ENCODE measurements at regions not wholly inside any gene's neighbourhood (a gene's known extent, or its start where the extent isn't known, plus 50 kb on each side); places are given as distances from the start of the nearest gene placed in this dataset.

- H3K36me3 ChIP-seq: no peaks in the 10 kb centered on the region
- TF ChIP-seq CTCF (IDR thresholded peaks at IDR 0.05): no peak
- no peak overlapping the region for H3K4me3 ChIP-seq (ENCODE audit: low read depth in 1 of 2, low read length in 1 of 2)
- H3K27me3 ChIP-seq: peaks cover 8% of the 10 kb centered on the region
- no peak overlapping the region for H3K27ac ChIP-seq
- H3K9me3 ChIP-seq: no peaks in the 10 kb centered on the region
- no peaks in the 10 kb centered on the region for H3K4me1 ChIP-seq (ENCODE audit: control insufficient read depth in 1 of 2, insufficient read depth in 1 of 2, low read depth in 1 of 2, low read length in 1 of 2)
Measured at GRCh38 chr1:181352695-181353094, 130.6 kb upstream of the CACNA1E start.

GRCh38 chr1:181353526-181353925 is 129.8 kb upstream of the CACNA1E start:
- Histone ChIP-seq H3K27ac (no peak overlapping the region), H3K27me3 (peaks cover 8% of the 10 kb centered on the region), H3K9me3 (no peaks in the 10 kb centered on the region), H3K4me3 (ENCODE audit: low read depth in 1 of 2, low read length in 1 of 2) (no peak overlapping the region), H3K36me3 (no peaks in the 10 kb centered on the region), H3K4me1 (ENCODE audit: control insufficient read depth in 1 of 2, insufficient read depth in 1 of 2, low read depth in 1 of 2, low read length in 1 of 2) (no peaks in the 10 kb centered on the region)
- TF ChIP-seq CTCF (IDR thresholded peaks at IDR 0.05): no peak

- no peaks in the 10 kb centered on the region for H3K4me1 ChIP-seq (ENCODE audit: control insufficient read depth in 1 of 2, insufficient read depth in 1 of 2, low read depth in 1 of 2, low read length in 1 of 2)
- H3K27ac ChIP-seq: no peak overlapping the region
- H3K4me3 ChIP-seq (ENCODE audit: low read depth in 1 of 2, low read length in 1 of 2): no peak overlapping the region
- H3K9me3 ChIP-seq: no peaks in the 10 kb centered on the region
- H3K36me3 ChIP-seq: no peaks in the 10 kb centered on the region
- no peak for TF ChIP-seq CTCF (IDR thresholded peaks at IDR 0.05)
- peaks cover 8% of the 10 kb centered on the region for H3K27me3 ChIP-seq
Measured at GRCh38 chr1:181354865-181355264, 128.5 kb upstream of the CACNA1E start.

- H3K27me3 ChIP-seq: peaks cover 8% of the 10 kb centered on the region
- no peaks in the 10 kb centered on the region for H3K9me3 ChIP-seq
- H3K4me1 ChIP-seq (ENCODE audit: control insufficient read depth in 1 of 2, insufficient read depth in 1 of 2, low read depth in 1 of 2, low read length in 1 of 2): no peaks in the 10 kb centered on the region
- no peak overlapping the region for H3K27ac ChIP-seq
- no peaks in the 10 kb centered on the region for H3K36me3 ChIP-seq
- no peak for TF ChIP-seq CTCF (IDR thresholded peaks at IDR 0.05)
- no peak overlapping the region for H3K4me3 ChIP-seq (ENCODE audit: low read depth in 1 of 2, low read length in 1 of 2)
Measured at GRCh38 chr1:181356505-181357340, 126.6 kb upstream of the CACNA1E start.

GRCh38 chr1:181359012-181359411 is 124.3 kb upstream of the CACNA1E start:
- TF ChIP-seq CTCF (IDR thresholded peaks at IDR 0.05): no peak
- no peaks in the 10 kb centered on the region for H3K4me1 ChIP-seq (ENCODE audit: control insufficient read depth in 1 of 2, insufficient read depth in 1 of 2, low read depth in 1 of 2, low read length in 1 of 2)
- no peaks in the 10 kb centered on the region for H3K9me3 ChIP-seq
- no peak overlapping the region for H3K27ac ChIP-seq
- peaks cover 8% of the 10 kb centered on the region for H3K27me3 ChIP-seq
- no peaks in the 10 kb centered on the region for H3K36me3 ChIP-seq
- H3K4me3 ChIP-seq (ENCODE audit: low read depth in 1 of 2, low read length in 1 of 2): no peak overlapping the region
